Activated CD8-positive, alpha-beta T cell treated with anti-CD3 and anti-CD28 coated beads for 36 hours (primary cell): ENCODE measurements at regions not wholly inside any gene's neighbourhood (a gene's known extent, or its start where the extent isn't known, plus 50 kb on each side); places are given as distances from the start of the nearest gene placed in this dataset.

ENCODE experiments used
- ATAC-seq: fragments of 200-7000 bp; cut with Tn5 transposase; one replicate; pipeline ENCODE4 v1.10.0; 2021; ENCODE audit warnings: mild to moderate bottlenecking, moderate library complexity
- CTCF ChIA-PET: fragments of 350-600 bp; sonication (Branson Sonifier 250); formaldehyde crosslinking; loops from one replicate; lab custom pipeline; 2021; ENCODE audit warnings: antibody characterized with exemption; lab: Charles Lee
- POLR2A ChIA-PET: fragments of 350-600 bp; sonication (Branson Sonifier 250); formaldehyde crosslinking; loops from one replicate; lab custom pipeline; 2021; ENCODE audit warnings: antibody characterized with exemption; lab: Charles Lee
- DNase-seq: peaks from one replicate; pipeline ENCODE4 v3.0.0-alpha.2; 2020
- H3K27ac Mint-ChIP-seq: one replicate; pipeline ENCODE4 v1.8.0; 2021; ENCODE audit warnings: mild to moderate bottlenecking, mixed read lengths
- H3K27me3 Mint-ChIP-seq: one replicate; pipeline ENCODE4 v1.8.0; 2021; ENCODE audit warnings: mixed read lengths
- H3K36me3 Mint-ChIP-seq: one replicate; pipeline ENCODE4 v1.8.0; 2021; ENCODE audit warnings: low read depth, mixed read lengths
- H3K4me1 Mint-ChIP-seq: one replicate; pipeline ENCODE4 v1.8.0; 2021; ENCODE audit warnings: low read depth, mixed read lengths
- H3K4me3 Mint-ChIP-seq: one replicate; pipeline ENCODE4 v1.8.0; 2021; ENCODE audit warnings: mild to moderate bottlenecking, moderate library complexity, mixed read lengths
- H3K9me3 Mint-ChIP-seq: one replicate; pipeline ENCODE4 v1.8.0; 2021; ENCODE audit warnings: mixed read lengths
- CTCF ChIP-seq: fragments of 200-600 bp; IDR thresholded peaks from one replicate; pipeline ENCODE4 v1.8.0; 2022; ENCODE audit warnings: antibody characterized with exemption, mild to moderate bottlenecking
- intact Hi-C: fragments of 100-400 bp; cut with micrococcal nuclease; formaldehyde crosslinking; loops from one replicate; pipeline ENCODE4 v1.10.0; 2022

- H3K27ac Mint-ChIP-seq = no peak overlapping the region
- no peak overlapping the region for H3K4me3 Mint-ChIP-seq
- no peak for ATAC-seq
- H3K9me3 Mint-ChIP-seq = no peaks in the 10 kb centered on the region
- H3K4me1 Mint-ChIP-seq = peaks cover 2% of the 10 kb centered on the region
- CTCF ChIA-PET = interaction anchor here (1.3 to 2.1 kb wide), 3 partner anchors 8 to 202 kb away, joined by 4 to 6 read pairs (median 5); no protein-coding TSS in a partner anchor
- POLR2A ChIA-PET = interaction anchor here (0.9 kb wide), 1 partner anchor 11 kb away, joined by 4 read pairs; no protein-coding TSS in a partner anchor
- TF ChIP-seq CTCF = no peak
- no peaks in the 10 kb centered on the region for H3K36me3 Mint-ChIP-seq
- intact Hi-C loops = no loop called here
- no peaks in the 10 kb centered on the region for H3K27me3 Mint-ChIP-seq
- DNase-seq = no peak
Measured at GRCh38 chr11:47907499-47907898, 59.3 kb upstream of the NUP160 start.

GRCh38 chr11:47906066-47906465, 57.9 kb upstream of the NUP160 start:
- no peak overlapping the region for H3K27ac Mint-ChIP-seq
- ChIA-PET CTCF (interaction anchor here (1.0 to 1.3 kb wide), 2 partner anchors 26 to 203 kb away, joined by 4 to 5 read pairs; no protein-coding TSS in a partner anchor), POLR2A (no interaction called here)
- DNase-seq (no peak), ATAC-seq (no peak)
- TF ChIP-seq CTCF = no peak
- no peak overlapping the region for H3K4me3 Mint-ChIP-seq
- H3K4me1 Mint-ChIP-seq = peaks cover 2% of the 10 kb centered on the region
- no peaks in the 10 kb centered on the region for H3K9me3 Mint-ChIP-seq
- H3K36me3 Mint-ChIP-seq = no peaks in the 10 kb centered on the region
- intact Hi-C loops = no loop called here
- no peaks in the 10 kb centered on the region for H3K27me3 Mint-ChIP-seq

GRCh38 chr11:47905358-47906059, 57.4 kb upstream of the NUP160 start:
- ChIA-PET POLR2A (no interaction called here), CTCF (no interaction called here)
- H3K4me3 Mint-ChIP-seq = no peak overlapping the region
- no peaks in the 10 kb centered on the region for H3K36me3 Mint-ChIP-seq
- no peak for DNase-seq
- H3K9me3 Mint-ChIP-seq = no peaks in the 10 kb centered on the region
- H3K4me1 Mint-ChIP-seq = peaks cover 2% of the 10 kb centered on the region
- no peaks in the 10 kb centered on the region for H3K27me3 Mint-ChIP-seq
- H3K27ac Mint-ChIP-seq = no peak overlapping the region
- no peak for TF ChIP-seq CTCF
- ATAC-seq = no peak
- intact Hi-C loops = no loop called here

- H3K36me3 Mint-ChIP-seq = no peaks in the 10 kb centered on the region
- H3K27ac Mint-ChIP-seq = no peak overlapping the region
- ChIA-PET POLR2A (no interaction called here), CTCF (no interaction called here)
- DNase-seq (no peak), ATAC-seq (no peak)
- H3K9me3 Mint-ChIP-seq = no peaks in the 10 kb centered on the region
- peaks cover 6% of the 10 kb centered on the region for H3K4me1 Mint-ChIP-seq
- no peak for TF ChIP-seq CTCF
- intact Hi-C loops = no loop called here
- H3K4me3 Mint-ChIP-seq = no peak overlapping the region
- H3K27me3 Mint-ChIP-seq = no peaks in the 10 kb centered on the region
Measured at GRCh38 chr11:47904808-47905207, 56.7 kb upstream of the NUP160 start.

- POLR2A ChIA-PET = no interaction called here
- no peak for TF ChIP-seq CTCF
- intact Hi-C loops = no loop called here
- Mint-ChIP-seq H3K36me3 (no peaks in the 10 kb centered on the region), H3K9me3 (no peaks in the 10 kb centered on the region), H3K27me3 (no peaks in the 10 kb centered on the region), H3K4me3 (no peak overlapping the region), H3K27ac (no peak overlapping the region), H3K4me1 (peaks cover 8% of the 10 kb centered on the region)
- no peak for ATAC-seq
- no peak for DNase-seq
- CTCF ChIA-PET = no interaction called here
Measured at GRCh38 chr11:47904048-47904447, 55.9 kb upstream of the NUP160 start.
